ENCODE measurements at regions not wholly inside any gene's neighbourhood (a gene's known extent, or its start where the extent isn't known, plus 50 kb on each side); places are given as distances from the start of the nearest gene placed in this dataset.

DNA sequence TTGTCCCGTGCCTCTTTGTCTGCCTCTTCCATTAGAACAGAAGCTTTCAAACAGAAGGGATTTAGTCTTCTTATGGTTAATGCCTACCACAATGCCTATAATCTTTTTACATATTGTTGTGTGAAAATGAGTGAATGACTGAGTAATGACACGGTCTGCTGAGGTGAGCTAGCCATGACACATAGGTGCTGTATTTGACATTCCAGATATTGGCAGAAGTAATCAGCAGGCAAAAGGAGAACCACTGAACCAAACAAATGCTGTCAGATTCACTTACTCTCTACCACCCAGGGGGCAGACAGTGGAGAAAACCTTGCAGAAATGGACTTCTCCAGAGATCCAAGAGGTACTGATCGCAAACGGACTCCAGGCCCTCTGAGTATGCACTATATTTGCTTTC, 377.2 kb upstream of the VWC2 start:
- no peak for TF ChIP-seq ZNF184 (tag by site-specific recombination; IDR thresholded peaks at IDR 0.05)
- no peak for TF ChIP-seq ZNF274 (IDR thresholded peaks at IDR 0.05; ENCODE audit: low read length)
- no peak for TF ChIP-seq ZNF274 (tag by site-specific recombination; IDR thresholded peaks at IDR 0.05; ENCODE audit: borderline replicate concordance)
- TF ChIP-seq, protein P1, sequence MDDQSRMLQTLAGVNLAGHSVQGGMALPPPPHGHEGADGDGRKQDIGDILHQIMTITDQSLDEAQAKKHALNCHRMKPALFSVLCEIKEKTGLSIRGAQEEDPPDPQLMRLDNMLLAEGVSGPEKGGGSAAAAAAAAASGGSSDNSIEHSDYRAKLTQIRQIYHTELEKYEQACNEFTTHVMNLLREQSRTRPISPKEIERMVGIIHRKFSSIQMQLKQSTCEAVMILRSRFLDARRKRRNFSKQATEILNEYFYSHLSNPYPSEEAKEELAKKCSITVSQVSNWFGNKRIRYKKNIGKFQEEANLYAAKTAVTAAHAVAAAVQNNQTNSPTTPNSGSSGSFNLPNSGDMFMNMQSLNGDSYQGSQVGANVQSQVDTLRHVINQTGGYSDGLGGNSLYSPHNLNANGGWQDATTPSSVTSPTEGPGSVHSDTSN (CRISPR knock-in tag; IDR thresholded peaks at IDR 0.05): no peak
- TF ChIP-seq, protein P2, sequence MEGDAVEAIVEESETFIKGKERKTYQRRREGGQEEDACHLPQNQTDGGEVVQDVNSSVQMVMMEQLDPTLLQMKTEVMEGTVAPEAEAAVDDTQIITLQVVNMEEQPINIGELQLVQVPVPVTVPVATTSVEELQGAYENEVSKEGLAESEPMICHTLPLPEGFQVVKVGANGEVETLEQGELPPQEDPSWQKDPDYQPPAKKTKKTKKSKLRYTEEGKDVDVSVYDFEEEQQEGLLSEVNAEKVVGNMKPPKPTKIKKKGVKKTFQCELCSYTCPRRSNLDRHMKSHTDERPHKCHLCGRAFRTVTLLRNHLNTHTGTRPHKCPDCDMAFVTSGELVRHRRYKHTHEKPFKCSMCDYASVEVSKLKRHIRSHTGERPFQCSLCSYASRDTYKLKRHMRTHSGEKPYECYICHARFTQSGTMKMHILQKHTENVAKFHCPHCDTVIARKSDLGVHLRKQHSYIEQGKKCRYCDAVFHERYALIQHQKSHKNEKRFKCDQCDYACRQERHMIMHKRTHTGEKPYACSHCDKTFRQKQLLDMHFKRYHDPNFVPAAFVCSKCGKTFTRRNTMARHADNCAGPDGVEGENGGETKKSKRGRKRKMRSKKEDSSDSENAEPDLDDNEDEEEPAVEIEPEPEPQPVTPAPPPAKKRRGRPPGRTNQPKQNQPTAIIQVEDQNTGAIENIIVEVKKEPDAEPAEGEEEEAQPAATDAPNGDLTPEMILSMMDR (tag by site-specific recombination; IDR thresholded peaks at IDR 0.05): no peak
- TF ChIP-seq ZNF37A (tag by site-specific recombination; IDR thresholded peaks at IDR 0.05): no peak
- TF ChIP-seq ZNF423 (tag by site-specific recombination; IDR thresholded peaks at IDR 0.05): no peak
- no peak for TF ChIP-seq REST (tag by site-specific recombination; IDR thresholded peaks at IDR 0.05)
- no peak for TF ChIP-seq TCF7L2 (IDR thresholded peaks at IDR 0.05; ENCODE audit: borderline replicate concordance, low read depth, low read length)
- TF ChIP-seq ZNF433 (tag by site-specific recombination; IDR thresholded peaks at IDR 0.05; ENCODE audit: low read depth): no peak
- TF ChIP-seq REPIN1 (tag by site-specific recombination; IDR thresholded peaks at IDR 0.05; ENCODE audit: low read depth): no peak
- TF ChIP-seq KLF17 (tag by site-specific recombination; IDR thresholded peaks at IDR 0.05): no peak
- no peak for TF ChIP-seq ZNF202 (tag by site-specific recombination; IDR thresholded peaks at IDR 0.05; ENCODE audit: borderline replicate concordance)
- TF ChIP-seq SALL2 (tag by site-specific recombination; IDR thresholded peaks at IDR 0.05; ENCODE audit: borderline replicate concordance): no peak

All from HEK293 (cell line).